HepG2 (cell line): ENCODE measurements at regions not wholly inside any gene's neighbourhood (a gene's known extent, or its start where the extent isn't known, plus 50 kb on each side); places are given as distances from the start of the nearest gene placed in this dataset.

Source experiments
- ATAC-seq: fragments of 200-7000 bp; cut with Tn5 transposase; 3 replicates; pipeline ENCODE4 v1.9.1; 2020; ENCODE audit warnings: mild to moderate bottlenecking, moderate library complexity
- BruUV-seq: library from RNA; stranded (reverse); fragments of 400-500 nt; replicated peaks from 2 replicates; lab custom pipeline; 2021; lab: Mats Ljungman, UMichigan
- CTCF ChIA-PET: fragments of 300-600 bp; formaldehyde crosslinking; extraction: SDS; loops from one replicate; lab custom pipeline; 2021; ENCODE audit warnings: low total read pairs, inconsistent platforms, low intra/inter-chr PET ratio; lab: Yijun Ruan, JAX
- POLR2A ChIA-PET: fragments of 350-600 bp; sonication (Branson Sonifier 250); formaldehyde crosslinking; loops from one replicate; lab custom pipeline; 2020; ENCODE audit warnings: antibody characterized with exemption, inconsistent platforms; lab: Yijun Ruan, JAX
- DNase-seq: peaks from one replicate; pipeline ENCODE4 v3.0.0-alpha.2; 2015; ENCODE audit warnings: low spot score
- FAIRE-seq: peaks from 3 replicates; lab custom pipeline; 2011; peaks lifted over from hg19 to GRCh38; lab: Jason Lieb, UNC
- H2AFZ ChIP-seq: one replicate; pipeline ENCODE4 v1.6.1; 2011; ENCODE audit warnings: low read length, inconsistent platforms
- H3K27ac ChIP-seq: fragments of 300-600 bp; 3 replicates; pipeline ENCODE4 v1.8.0; 2011; ENCODE audit warnings: mixed run types, mild to moderate bottlenecking, mixed read lengths, low read length, inconsistent platforms; ENCODE audit not compliant: insufficient read depth; ENCODE audit errors: extremely low read length
- H3K27me3 ChIP-seq, 2 experiments: fragments of 200-600 bp in 1 of 2; 2 replicates in 1 of 2; 3 replicates in 1 of 2; pipeline versions ENCODE4 v1.6.0 to v1.8.0; 2011; ENCODE audit warnings: low read length in 2 of 2, mild to moderate bottlenecking in 2 of 2, moderate library complexity in 2 of 2, inconsistent platforms in 1 of 2; ENCODE audit not compliant: insufficient read depth in 2 of 2, control insufficient read depth in 1 of 2
- H3K36me3 ChIP-seq, 2 experiments: fragments of 200-600 bp in 1 of 2; replicated peaks in 1 of 2; 2 replicates in 1 of 2; 3 replicates in 1 of 2; pipeline versions ENCODE4 v1.5.1 to v1.8.0; 2011; ENCODE audit warnings: low read length in 2 of 2, inconsistent platforms in 1 of 2; ENCODE audit not compliant: insufficient read depth in 2 of 2, control insufficient read depth in 1 of 2
- H3K4me1 ChIP-seq: 2 replicates; pipeline ENCODE4 v1.5.1; 2012; ENCODE audit warnings: low read length, inconsistent platforms; ENCODE audit not compliant: insufficient read depth
- H3K4me2 ChIP-seq: 2 replicates; pipeline ENCODE4 v1.6.0; 2011; ENCODE audit warnings: low read depth, low read length, inconsistent platforms
- H3K4me3 ChIP-seq, 3 experiments: fragments of 200-600 bp in 1 of 3; sonication (generic), shearing (Covaris generic) in 1 of 3; replicated peaks in 1 of 3; 2 replicates each; pipeline ENCODE4 v1.5.1; 2011 to 2016; ENCODE audit warnings: low read length in 3 of 3, inconsistent platforms in 2 of 3, low read depth in 2 of 3, mild to moderate bottlenecking in 2 of 3, control low read depth in 1 of 3, mixed read lengths in 1 of 3; ENCODE audit not compliant: insufficient read depth in 1 of 3
- H3K79me2 ChIP-seq: one replicate; pipeline ENCODE4 v1.6.1; 2011; ENCODE audit warnings: low read length, inconsistent platforms; ENCODE audit not compliant: insufficient read depth
- H3K9ac ChIP-seq: 2 replicates; pipeline ENCODE4 v1.6.0; 2011; ENCODE audit warnings: mild to moderate bottlenecking, low read depth, low read length, inconsistent platforms; ENCODE audit not compliant: insufficient read depth
- H3K9me3 ChIP-seq: 2 replicates; pipeline ENCODE4 v1.5.1; 2012; ENCODE audit warnings: mild to moderate bottlenecking, low read length
- H4K20me1 ChIP-seq: 2 replicates; pipeline ENCODE4 v1.6.0; 2011; ENCODE audit warnings: inconsistent platforms, mild to moderate bottlenecking, low read length, moderate library complexity; ENCODE audit not compliant: insufficient read depth
- CTCF ChIP-seq: sonication (generic); formaldehyde crosslinking; IDR thresholded peaks from 2 replicates; pipeline ENCODE4 v1.5.0; 2020; ENCODE audit warnings: mild to moderate bottlenecking, missing genetic modification reagents, moderate library complexity
- MTA1 ChIP-seq: sonication (generic); formaldehyde crosslinking; IDR thresholded peaks from 2 replicates; pipeline ENCODE4 v1.4.0; 2020; ENCODE audit warnings: missing genetic modification reagents, mild to moderate bottlenecking, borderline replicate concordance
- NCOA2 ChIP-seq: sonication (generic); formaldehyde crosslinking; IDR thresholded peaks from 2 replicates; pipeline ENCODE4 v1.8.0; 2022; ENCODE audit warnings: inconsistent platforms
- NFIC ChIP-seq: IDR thresholded peaks from 2 replicates; pipeline ENCODE4 v1.6.1; 2012; ENCODE audit warnings: mild to moderate bottlenecking, low read length, inconsistent platforms
- NFYB ChIP-seq: sonication (generic); formaldehyde crosslinking; IDR thresholded peaks from 2 replicates; pipeline ENCODE4 v1.4.0; 2020; ENCODE audit warnings: missing genetic modification reagents
- SOX6 ChIP-seq, 2 experiments: fragments of 450-650 bp in 1 of 2; sonication (generic) in 1 of 2; formaldehyde crosslinking in 1 of 2; IDR thresholded peaks; 2 replicates each; pipeline versions ENCODE4 v1.4.0 to v1.6.1; 2017 to 2020; ENCODE audit warnings: antibody characterized with exemption in 1 of 2, mild to moderate bottlenecking in 1 of 2, missing genetic modification reagents in 1 of 2
- ZNF230 ChIP-seq: sonication (generic); formaldehyde crosslinking; IDR thresholded peaks from 2 replicates; pipeline ENCODE4 v1.4.0; 2020; ENCODE audit warnings: mild to moderate bottlenecking, missing genetic modification reagents
- ZNF503 ChIP-seq: sonication (generic); formaldehyde crosslinking; IDR thresholded peaks from 2 replicates; pipeline ENCODE4 v1.4.0; 2020; ENCODE audit warnings: missing genetic modification reagents
- ZNF878 ChIP-seq: sonication (generic); formaldehyde crosslinking; IDR thresholded peaks from 2 replicates; pipeline ENCODE4 v1.8.1; 2023; ENCODE audit warnings: mild to moderate bottlenecking, missing genetic modification reagents, moderate library complexity
- WGBS: methylation state at CpG from one replicate; pipeline ENCODE4 v1.1.6; 2017; ENCODE audit warnings: low lambda C conversion rate; 5-methylcytosine and 5-hydroxymethylcytosine counted together
- in situ Hi-C: cut with HindIII; loops from 2 replicates; pipeline ENCODE4 v1.10.0; 2017; ENCODE audit warnings: low pct_unique_long_range_greater_than_20kb; ENCODE audit not compliant: extremely low pct_ligation_motif_present
- intact Hi-C: fragments of 100-400 bp; cut with micrococcal nuclease; formaldehyde crosslinking; loops from one replicate; pipeline ENCODE4 v1.10.0; 2022; ENCODE audit not compliant: unreplicated experiment

GRCh38 chr10:52483587-52483986 lies 169.5 kb downstream of the DKK1 start:
- no peak overlapping the region for H3K27ac ChIP-seq
- no peaks in the 10 kb centered on the region for H3K9me3 ChIP-seq
- no peak overlapping the region for H2AFZ ChIP-seq
- no peak for FAIRE-seq
- H3K36me3 ChIP-seq = no peaks in the 10 kb centered on the region
- in situ Hi-C loops (no loop called here), intact Hi-C loops (no loop called here)
- no TSS peak for BruUV-seq
- H3K79me2 ChIP-seq = no peaks in the 10 kb centered on the region
- POLR2A ChIA-PET = no interaction called here
- CTCF ChIA-PET = no interaction called here
- no peaks in the 10 kb centered on the region for H4K20me1 ChIP-seq
- no peak for ATAC-seq
- 76% methylated on average over 3 of the region's 3 CpGs for WGBS
- no peaks in the 10 kb centered on the region for H3K4me1 ChIP-seq
- H3K4me3 ChIP-seq = no peak overlapping the region
- no peak for TF ChIP-seq ZNF878
- no peak for TF ChIP-seq ZNF503
- no peak for TF ChIP-seq CTCF (CRISPR knock-in tag)
- TF ChIP-seq SOX6 (IDR thresholded peaks at IDR 0.05) = no peak
- TF ChIP-seq SOX6 (CRISPR knock-in tag; IDR thresholded peaks at IDR 0.05) = no peak
- TF ChIP-seq MTA1 (CRISPR knock-in tag) = no peak
- TF ChIP-seq NFYB (CRISPR knock-in tag) = no peak
- no peak for TF ChIP-seq ZNF230 (CRISPR knock-in tag)
- no peak for TF ChIP-seq NFIC
- TF ChIP-seq NCOA2 (CRISPR knock-in tag) = no peak
- H3K4me2 ChIP-seq = no peak overlapping the region
- no peaks in the 10 kb centered on the region for H3K27me3 ChIP-seq
- H3K9ac ChIP-seq = no peak overlapping the region
- no peak for DNase-seq
